Liver (tissue), 8 donors: ENCODE measurements at regions not wholly inside any gene's neighbourhood (a gene's known extent, or its start where the extent isn't known, plus 50 kb on each side); places are given as distances from the start of the nearest gene placed in this dataset.
A peak's percentile ranks its signal among the peaks of the same experiment; 100 is the strongest.

Source experiments
- DNase-seq: peaks from one replicate; pipeline ENCODE4 v3.0.0-alpha.2; 2017; ENCODE audit warnings: low spot score
- H3K27ac ChIP-seq, 2 donors: one replicate each; pipeline ENCODE4 v1.7.0; 2013; ENCODE audit warnings: inconsistent platforms in 2 of 2, low read length in 2 of 2, control low read depth in 1 of 2, low read depth in 1 of 2, mild to moderate bottlenecking in 1 of 2
- H3K27me3 ChIP-seq, 4 donors: one replicate each; pipeline versions ENCODE4 v1.6.1 to v1.7.0; 2013; ENCODE audit warnings: low read length in 3 of 4, inconsistent platforms in 1 of 4, mild to moderate bottlenecking in 1 of 4, moderate library complexity in 1 of 4; ENCODE audit not compliant: control insufficient read depth in 4 of 4, insufficient read depth in 4 of 4
- H3K36me3 ChIP-seq, 4 donors: one replicate each; pipeline versions ENCODE4 v1.6.1 to v1.7.0; 2013; ENCODE audit warnings: low read length in 3 of 4, mild to moderate bottlenecking in 3 of 4, low read depth in 1 of 4, moderate library complexity in 1 of 4; ENCODE audit not compliant: control insufficient read depth in 4 of 4, insufficient read depth in 3 of 4
- H3K4me1 ChIP-seq, 4 donors: one replicate each; pipeline versions ENCODE4 v1.6.1 to v1.7.0; 2013; ENCODE audit warnings: low read length in 3 of 4, mild to moderate bottlenecking in 3 of 4, moderate library complexity in 1 of 4; ENCODE audit not compliant: control insufficient read depth in 4 of 4, insufficient read depth in 4 of 4
- H3K4me3 ChIP-seq, 3 donors: one replicate each; pipeline versions ENCODE4 v1.6.1 to v1.7.0; 2013; ENCODE audit warnings: low read length in 3 of 3, control low read depth in 1 of 3, low read depth in 1 of 3, mild to moderate bottlenecking in 1 of 3
- H3K9ac ChIP-seq, 2 donors: one replicate each; pipeline ENCODE4 v1.7.0; 2013; ENCODE audit warnings: low read length in 2 of 2, mild to moderate bottlenecking in 2 of 2, moderate library complexity in 2 of 2, control low read depth in 1 of 2, low read depth in 1 of 2
- H3K9me3 ChIP-seq, 4 donors: one replicate each; pipeline versions ENCODE4 v1.6.1 to v1.7.0; 2013; ENCODE audit warnings: low read length in 3 of 4; ENCODE audit not compliant: control insufficient read depth in 4 of 4
- EGR1 ChIP-seq, 2 donors: IDR thresholded peaks; 2 replicates each; pipeline ENCODE4 v1.6.1; 2016 to 2018; ENCODE audit warnings: antibody characterized with exemption in 2 of 2, low read depth in 2 of 2
- FOXA1 ChIP-seq: IDR thresholded peaks from 2 replicates; pipeline ENCODE4 v1.6.1; 2016; ENCODE audit warnings: antibody characterized with exemption
- FOXA2 ChIP-seq: IDR thresholded peaks from 2 replicates; pipeline ENCODE4 v1.6.1; 2016; ENCODE audit warnings: antibody characterized with exemption
- GABPA ChIP-seq, 2 donors: IDR thresholded peaks in 1 of 2; conservative IDR thresholded peaks in 1 of 2; 2 replicates each; pipeline ENCODE4 v1.6.1; 2016; ENCODE audit warnings: antibody characterized with exemption in 2 of 2, mild to moderate bottlenecking in 1 of 2, moderate library complexity in 1 of 2
- HNF4A ChIP-seq, 2 donors: conservative IDR thresholded peaks; 2 replicates each; pipeline ENCODE4 v1.6.1; 2016; ENCODE audit warnings: antibody characterized with exemption in 2 of 2, mild to moderate bottlenecking in 2 of 2
- HNF4G ChIP-seq: IDR thresholded peaks from 2 replicates; pipeline ENCODE4 v1.6.1; 2016; ENCODE audit warnings: antibody characterized with exemption
- JUND ChIP-seq, 2 donors: IDR thresholded peaks; 2 replicates each; pipeline ENCODE4 v1.6.1; 2016; ENCODE audit warnings: antibody characterized with exemption in 2 of 2
- NR2F2 ChIP-seq: IDR thresholded peaks from 2 replicates; pipeline ENCODE4 v1.6.1; 2016; ENCODE audit warnings: antibody characterized with exemption
- RAD21 ChIP-seq, 2 donors: IDR thresholded peaks; 2 replicates each; pipeline ENCODE4 v1.6.1; 2016; ENCODE audit warnings: antibody characterized with exemption in 2 of 2, mild to moderate bottlenecking in 2 of 2
- RXRA ChIP-seq, 2 donors: IDR thresholded peaks; 2 replicates each; pipeline ENCODE4 v1.6.1; 2017 to 2018; ENCODE audit warnings: antibody characterized with exemption in 2 of 2, mild to moderate bottlenecking in 1 of 2
- SP1 ChIP-seq: IDR thresholded peaks from 2 replicates; pipeline ENCODE4 v1.6.1; 2018; ENCODE audit warnings: antibody characterized with exemption, mild to moderate bottlenecking
- TAF1 ChIP-seq: conservative IDR thresholded peaks from 2 replicates; pipeline ENCODE4 v1.6.1; 2016; ENCODE audit warnings: antibody characterized with exemption, mild to moderate bottlenecking
- YY1 ChIP-seq: IDR thresholded peaks from 2 replicates; pipeline ENCODE4 v1.6.1; 2016; ENCODE audit warnings: antibody characterized with exemption, mild to moderate bottlenecking
- WGBS: extraction: QIAGEN DNeasy Blood & Tissue Kit; methylation state at CpG from one replicate; pipeline ENCODE4 v1.1.7; 2013; 5-methylcytosine and 5-hydroxymethylcytosine counted together
- TF ChIP-seq, protein P1 (sequence below): fragments of 150-350 bp; IDR thresholded peaks from 2 replicates; pipeline ENCODE4 v1.5.1; 2017; ENCODE audit warnings: improper control_type of control experiment, low read depth, low read length; ENCODE audit not compliant: missing input control
- TF ChIP-seq, protein P2 (sequence below): IDR thresholded peaks from 2 replicates; pipeline ENCODE4 v1.6.1; 2016; ENCODE audit warnings: antibody characterized with exemption
- TF ChIP-seq, protein P3 (sequence below): IDR thresholded peaks from 2 replicates; pipeline ENCODE4 v1.6.1; 2016; ENCODE audit warnings: antibody characterized with exemption
- TF ChIP-seq, protein P4 (sequence below): IDR thresholded peaks from 2 replicates; pipeline ENCODE4 v1.6.1; 2016; ENCODE audit warnings: antibody characterized with exemption
- TF ChIP-seq, protein P5 (sequence below): IDR thresholded peaks from 2 replicates; pipeline ENCODE4 v1.6.1; 2016; ENCODE audit warnings: antibody characterized with exemption, mild to moderate bottlenecking
- donor health status: healthy.
- donor health status: healthy.
- donor health status: healthy.
- donor health status: healthy.
- donor health status: healthy.

DNA sequence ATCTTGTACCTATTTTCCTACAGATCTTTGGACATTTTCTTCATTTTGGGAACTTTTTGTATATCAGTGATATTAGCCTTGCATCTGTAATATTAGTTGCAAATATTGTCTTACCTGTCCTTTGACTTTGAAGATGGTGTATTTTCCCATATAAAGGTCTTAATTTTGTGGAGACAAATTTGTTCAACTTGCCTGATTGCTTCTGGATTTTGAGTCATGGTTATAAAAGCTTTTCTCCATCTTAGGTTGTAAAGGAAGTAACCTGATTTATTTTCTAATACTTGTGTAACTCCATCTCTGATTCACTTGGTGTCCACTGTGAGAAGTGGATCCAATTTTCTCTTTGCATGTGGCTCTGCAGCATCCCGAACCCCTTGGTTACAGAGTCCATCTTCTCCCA is 97.7 kb upstream of the OTOS start:
- TF ChIP-seq, protein P1, sequence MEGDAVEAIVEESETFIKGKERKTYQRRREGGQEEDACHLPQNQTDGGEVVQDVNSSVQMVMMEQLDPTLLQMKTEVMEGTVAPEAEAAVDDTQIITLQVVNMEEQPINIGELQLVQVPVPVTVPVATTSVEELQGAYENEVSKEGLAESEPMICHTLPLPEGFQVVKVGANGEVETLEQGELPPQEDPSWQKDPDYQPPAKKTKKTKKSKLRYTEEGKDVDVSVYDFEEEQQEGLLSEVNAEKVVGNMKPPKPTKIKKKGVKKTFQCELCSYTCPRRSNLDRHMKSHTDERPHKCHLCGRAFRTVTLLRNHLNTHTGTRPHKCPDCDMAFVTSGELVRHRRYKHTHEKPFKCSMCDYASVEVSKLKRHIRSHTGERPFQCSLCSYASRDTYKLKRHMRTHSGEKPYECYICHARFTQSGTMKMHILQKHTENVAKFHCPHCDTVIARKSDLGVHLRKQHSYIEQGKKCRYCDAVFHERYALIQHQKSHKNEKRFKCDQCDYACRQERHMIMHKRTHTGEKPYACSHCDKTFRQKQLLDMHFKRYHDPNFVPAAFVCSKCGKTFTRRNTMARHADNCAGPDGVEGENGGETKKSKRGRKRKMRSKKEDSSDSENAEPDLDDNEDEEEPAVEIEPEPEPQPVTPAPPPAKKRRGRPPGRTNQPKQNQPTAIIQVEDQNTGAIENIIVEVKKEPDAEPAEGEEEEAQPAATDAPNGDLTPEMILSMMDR: no peak
- TF ChIP-seq JUND (IDR thresholded peaks at IDR 0.05): peak in 1 of 2 donors; percentile 4
- peak overlapping the region; percentile 45 to 78 for H3K27ac ChIP-seq
- no peaks in the 10 kb centered on the region for H3K27me3 ChIP-seq
- H3K9me3 ChIP-seq: no peaks in the 10 kb centered on the region
- no peak for DNase-seq
- no peak overlapping the region for H3K4me3 ChIP-seq
- 72% methylated on average over 1 of the region's 1 CpG for WGBS
- H3K9ac ChIP-seq: no peak overlapping the region
- peaks cover 0 to 13% (median 13%) of the 10 kb centered on the region in 4 donors for H3K4me1 ChIP-seq
- H3K36me3 ChIP-seq: no peaks in the 10 kb centered on the region

DNA sequence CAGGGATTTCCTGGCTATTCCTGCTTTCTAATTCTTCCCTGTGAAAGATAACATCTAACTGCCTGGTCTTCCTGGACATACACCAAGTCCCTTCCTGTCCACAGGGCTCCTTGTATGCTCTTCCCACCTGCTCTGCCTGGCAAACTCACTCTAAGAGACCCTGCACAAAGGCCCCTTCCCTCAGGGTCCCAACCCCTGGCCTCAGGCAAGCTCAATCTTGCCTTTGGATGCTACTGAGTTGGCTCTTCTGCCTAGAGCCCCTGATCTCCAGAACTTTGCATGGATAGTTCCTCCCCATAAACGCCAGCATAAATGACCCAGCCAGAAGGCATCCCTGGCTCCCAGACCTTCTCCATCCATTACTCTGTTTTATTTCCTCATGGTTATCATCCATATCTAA is 98.3 kb upstream of the OTOS start:
- TF ChIP-seq SP1 (no peak), HNF4A (conservative IDR thresholded peaks at IDR 0.05) (no peak), RAD21 (IDR thresholded peaks at IDR 0.05) (no peak), YY1 (no peak), NR2F2 (no peak), FOXA1 (no peak), JUND (IDR thresholded peaks at IDR 0.05) (no peak), EGR1 (IDR thresholded peaks at IDR 0.05; ENCODE audit: low read depth in 2 of 2) (no peak), GABPA (IDR thresholded peaks at IDR 0.05 in 1 of 2, conservative IDR thresholded peaks at IDR 0.05 in 1 of 2) (no peak), HNF4G (no peak), RXRA (IDR thresholded peaks at IDR 0.05) (no peak), TAF1 (no peak), FOXA2 (no peak)
- TF ChIP-seq, protein P2, sequence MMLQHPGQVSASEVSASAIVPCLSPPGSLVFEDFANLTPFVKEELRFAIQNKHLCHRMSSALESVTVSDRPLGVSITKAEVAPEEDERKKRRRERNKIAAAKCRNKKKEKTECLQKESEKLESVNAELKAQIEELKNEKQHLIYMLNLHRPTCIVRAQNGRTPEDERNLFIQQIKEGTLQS: no peak
- TF ChIP-seq, protein P3, sequence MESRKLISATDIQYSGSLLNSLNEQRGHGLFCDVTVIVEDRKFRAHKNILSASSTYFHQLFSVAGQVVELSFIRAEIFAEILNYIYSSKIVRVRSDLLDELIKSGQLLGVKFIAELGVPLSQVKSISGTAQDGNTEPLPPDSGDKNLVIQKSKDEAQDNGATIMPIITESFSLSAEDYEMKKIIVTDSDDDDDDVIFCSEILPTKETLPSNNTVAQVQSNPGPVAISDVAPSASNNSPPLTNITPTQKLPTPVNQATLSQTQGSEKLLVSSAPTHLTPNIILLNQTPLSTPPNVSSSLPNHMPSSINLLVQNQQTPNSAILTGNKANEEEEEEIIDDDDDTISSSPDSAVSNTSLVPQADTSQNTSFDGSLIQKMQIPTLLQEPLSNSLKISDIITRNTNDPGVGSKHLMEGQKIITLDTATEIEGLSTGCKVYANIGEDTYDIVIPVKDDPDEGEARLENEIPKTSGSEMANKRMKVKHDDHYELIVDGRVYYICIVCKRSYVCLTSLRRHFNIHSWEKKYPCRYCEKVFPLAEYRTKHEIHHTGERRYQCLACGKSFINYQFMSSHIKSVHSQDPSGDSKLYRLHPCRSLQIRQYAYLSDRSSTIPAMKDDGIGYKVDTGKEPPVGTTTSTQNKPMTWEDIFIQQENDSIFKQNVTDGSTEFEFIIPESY: no peak
- TF ChIP-seq, protein P4, sequence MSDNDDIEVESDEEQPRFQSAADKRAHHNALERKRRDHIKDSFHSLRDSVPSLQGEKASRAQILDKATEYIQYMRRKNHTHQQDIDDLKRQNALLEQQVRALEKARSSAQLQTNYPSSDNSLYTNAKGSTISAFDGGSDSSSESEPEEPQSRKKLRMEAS: no peak
- TF ChIP-seq, protein P1: no peak
- TF ChIP-seq, protein P5, sequence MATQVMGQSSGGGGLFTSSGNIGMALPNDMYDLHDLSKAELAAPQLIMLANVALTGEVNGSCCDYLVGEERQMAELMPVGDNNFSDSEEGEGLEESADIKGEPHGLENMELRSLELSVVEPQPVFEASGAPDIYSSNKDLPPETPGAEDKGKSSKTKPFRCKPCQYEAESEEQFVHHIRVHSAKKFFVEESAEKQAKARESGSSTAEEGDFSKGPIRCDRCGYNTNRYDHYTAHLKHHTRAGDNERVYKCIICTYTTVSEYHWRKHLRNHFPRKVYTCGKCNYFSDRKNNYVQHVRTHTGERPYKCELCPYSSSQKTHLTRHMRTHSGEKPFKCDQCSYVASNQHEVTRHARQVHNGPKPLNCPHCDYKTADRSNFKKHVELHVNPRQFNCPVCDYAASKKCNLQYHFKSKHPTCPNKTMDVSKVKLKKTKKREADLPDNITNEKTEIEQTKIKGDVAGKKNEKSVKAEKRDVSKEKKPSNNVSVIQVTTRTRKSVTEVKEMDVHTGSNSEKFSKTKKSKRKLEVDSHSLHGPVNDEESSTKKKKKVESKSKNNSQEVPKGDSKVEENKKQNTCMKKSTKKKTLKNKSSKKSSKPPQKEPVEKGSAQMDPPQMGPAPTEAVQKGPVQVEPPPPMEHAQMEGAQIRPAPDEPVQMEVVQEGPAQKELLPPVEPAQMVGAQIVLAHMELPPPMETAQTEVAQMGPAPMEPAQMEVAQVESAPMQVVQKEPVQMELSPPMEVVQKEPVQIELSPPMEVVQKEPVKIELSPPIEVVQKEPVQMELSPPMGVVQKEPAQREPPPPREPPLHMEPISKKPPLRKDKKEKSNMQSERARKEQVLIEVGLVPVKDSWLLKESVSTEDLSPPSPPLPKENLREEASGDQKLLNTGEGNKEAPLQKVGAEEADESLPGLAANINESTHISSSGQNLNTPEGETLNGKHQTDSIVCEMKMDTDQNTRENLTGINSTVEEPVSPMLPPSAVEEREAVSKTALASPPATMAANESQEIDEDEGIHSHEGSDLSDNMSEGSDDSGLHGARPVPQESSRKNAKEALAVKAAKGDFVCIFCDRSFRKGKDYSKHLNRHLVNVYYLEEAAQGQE: no peak
- 90% methylated on average over 1 of the region's 1 CpG for WGBS
- Histone ChIP-seq H3K9me3 (no peaks in the 10 kb centered on the region), H3K27ac (no peak overlapping the region), H3K4me3 (no peak overlapping the region), H3K27me3 (no peaks in the 10 kb centered on the region), H3K9ac (no peak overlapping the region), H3K36me3 (no peaks in the 10 kb centered on the region), H3K4me1 (peaks cover 0 to 13% (median 12%) of the 10 kb centered on the region in 4 donors)
- no peak for DNase-seq
